Iris pigment epithelial cell (primary cell): ENCODE measurements at regions not wholly inside any gene's neighbourhood (a gene's known extent, or its start where the extent isn't known, plus 50 kb on each side); places are given as distances from the start of the nearest gene placed in this dataset.
"Not testable (repeated sequence)": the region's sequence is repeated elsewhere in the genome, so short reads cannot be mapped to it uniquely, and the experiment has no call there.

Source experiments
- DNase-seq: peaks from one replicate; pipeline ENCODE4 v3.0.0-alpha.2; 2011; ENCODE audit warnings: low read depth

DNA sequence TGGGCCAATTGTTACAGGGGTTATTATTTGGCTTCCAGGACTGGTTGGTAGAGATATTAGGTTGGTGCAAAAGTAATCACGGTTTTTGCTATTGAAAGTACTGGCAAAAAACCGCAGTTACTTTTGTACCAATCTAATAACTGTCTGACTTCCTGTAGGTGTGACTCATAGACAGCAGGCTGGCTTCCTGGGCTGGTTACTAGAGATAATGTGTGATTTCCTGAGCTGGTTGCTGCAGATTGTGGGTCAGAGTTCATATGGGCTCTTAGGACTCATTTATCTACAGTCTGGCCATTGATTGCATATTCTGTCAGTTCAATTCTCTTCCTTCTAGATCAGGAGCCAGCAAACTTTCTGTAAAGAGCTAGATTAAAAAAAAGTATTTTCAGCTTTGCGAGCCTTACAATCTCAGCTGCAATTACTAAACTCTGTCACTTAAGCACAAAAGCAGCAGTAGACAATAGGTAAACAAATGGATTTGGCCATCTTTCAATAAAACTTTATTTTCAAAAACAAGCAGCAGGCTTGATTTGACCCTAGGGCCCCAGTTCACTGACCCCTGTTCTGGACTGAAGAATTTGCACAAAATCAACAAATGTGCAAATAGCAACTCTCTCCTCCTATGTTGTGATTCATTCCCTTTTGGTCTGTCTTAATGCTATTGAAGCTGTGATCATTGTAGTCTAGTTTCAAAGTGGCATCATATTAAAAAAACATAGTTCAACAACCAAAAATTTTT is 50.8 kb upstream of the BOD1L1 start:
- peak; percentile 36 for DNase-seq

DNA sequence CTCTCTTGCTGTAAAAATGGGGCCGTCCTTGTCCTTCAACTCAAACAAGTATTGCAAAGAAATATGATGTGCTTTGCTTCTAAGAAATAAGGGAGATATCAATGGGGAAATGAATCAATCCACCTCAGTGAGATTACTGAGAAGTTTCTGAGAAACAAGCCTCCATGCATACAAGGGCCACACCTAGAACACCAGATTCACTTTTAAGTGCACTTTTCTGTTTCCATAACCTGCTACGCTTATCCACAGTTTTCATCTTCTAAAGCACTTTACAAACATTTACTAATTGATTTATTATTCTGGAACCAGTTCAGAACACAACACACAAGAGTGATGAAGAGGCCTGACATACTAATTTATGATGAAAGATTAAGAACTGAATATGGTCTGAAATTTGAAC is 54.0 kb upstream of the BOD1L1 start:
- DNase-seq, result no peak

DNA sequence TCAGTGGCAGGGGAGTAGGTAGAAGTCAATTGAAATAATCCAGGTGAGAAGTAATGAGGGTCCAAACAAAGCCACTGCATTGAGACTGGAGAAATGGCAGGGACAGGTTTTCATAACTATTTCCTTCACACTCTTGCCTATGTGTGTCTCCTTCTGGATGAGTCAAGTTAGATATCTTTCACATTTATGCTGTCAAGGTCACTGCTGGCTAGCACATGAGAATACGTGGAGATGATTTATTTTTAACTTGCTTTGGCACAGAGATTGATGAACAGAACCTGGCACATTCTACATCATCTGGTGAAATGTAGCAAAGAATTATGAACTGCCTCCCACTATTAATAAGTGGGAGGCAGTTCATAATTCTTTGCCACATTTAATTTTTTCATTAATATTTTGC is 66.7 kb upstream of the BOD1L1 start:
- peak; percentile 46 for DNase-seq

DNA sequence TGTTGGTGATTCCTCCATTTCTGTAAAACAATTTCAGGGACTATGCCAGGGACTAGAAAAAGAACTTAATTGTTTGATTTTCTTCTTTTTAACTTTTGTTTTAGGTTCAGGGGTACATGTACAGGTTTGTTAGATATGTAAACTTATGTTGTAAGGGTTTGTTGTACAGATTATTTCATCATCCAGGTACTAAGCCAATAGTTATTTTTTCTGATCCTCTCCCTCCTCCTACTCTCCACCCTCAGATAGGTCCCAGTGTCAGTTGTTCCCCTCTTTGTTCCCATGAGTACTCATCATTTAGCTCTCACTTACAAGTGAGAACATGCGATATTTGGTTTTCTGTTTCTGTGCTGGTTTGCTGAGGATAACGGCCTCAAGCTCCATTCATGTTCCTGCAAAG is 70.8 kb upstream of the BOD1L1 start:
- DNase-seq, result no peak

DNA sequence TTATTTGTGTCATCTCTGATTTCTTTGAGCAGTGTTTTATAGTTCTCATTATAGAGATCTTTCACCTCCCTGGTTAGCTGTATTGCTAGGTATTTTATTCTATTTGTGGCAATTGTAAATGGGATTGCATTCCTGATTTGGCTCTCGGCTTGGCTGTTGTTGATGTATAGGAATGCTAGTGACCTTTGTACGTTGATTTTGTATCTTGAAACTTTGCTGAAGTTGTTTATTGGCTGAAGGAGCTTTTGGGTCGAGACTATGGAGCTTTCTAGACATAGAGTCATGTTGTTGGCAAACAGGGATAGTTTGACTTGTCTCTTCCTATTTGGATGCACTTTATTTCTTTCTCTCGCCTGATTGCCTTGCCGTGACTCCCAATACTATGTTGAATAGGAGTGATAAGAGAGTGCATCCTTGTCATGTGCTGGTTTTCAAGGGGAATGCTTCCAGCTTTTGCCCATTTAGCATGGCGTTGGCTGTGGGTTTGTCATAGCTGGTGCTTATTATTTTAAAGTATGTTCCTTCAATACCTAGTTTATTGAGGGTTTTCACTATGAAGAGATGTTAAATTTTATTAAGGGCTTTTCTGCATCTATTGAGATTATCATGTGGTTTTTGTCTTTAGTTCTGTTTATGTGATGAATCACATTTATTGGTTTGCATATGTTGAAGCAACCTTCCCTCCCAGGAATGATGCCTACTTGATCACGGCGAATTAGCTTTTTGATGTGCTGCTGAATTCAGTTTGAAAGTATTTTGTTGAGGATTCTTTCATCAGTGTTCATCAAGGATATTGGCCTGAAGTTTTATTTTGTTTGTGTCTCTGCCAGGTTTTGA is 72.7 kb upstream of the BOD1L1 start:
- peak; percentile 87 for DNase-seq

DNA sequence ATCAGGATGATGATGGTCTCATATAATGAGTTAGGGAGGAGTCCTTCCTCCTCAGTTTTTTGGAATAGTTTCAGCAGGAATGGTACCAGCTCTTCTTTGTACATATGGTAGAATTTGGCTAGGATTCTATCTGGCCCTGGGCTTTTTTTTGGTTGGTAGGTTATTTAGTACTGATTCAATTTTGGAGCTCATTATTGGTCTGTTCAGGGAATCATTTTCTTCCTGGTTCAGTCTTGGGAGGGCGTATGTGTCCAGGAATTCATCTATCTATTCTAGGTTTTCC is 73.3 kb upstream of the BOD1L1 start:
- not testable (repeated sequence) for DNase-seq

DNA sequence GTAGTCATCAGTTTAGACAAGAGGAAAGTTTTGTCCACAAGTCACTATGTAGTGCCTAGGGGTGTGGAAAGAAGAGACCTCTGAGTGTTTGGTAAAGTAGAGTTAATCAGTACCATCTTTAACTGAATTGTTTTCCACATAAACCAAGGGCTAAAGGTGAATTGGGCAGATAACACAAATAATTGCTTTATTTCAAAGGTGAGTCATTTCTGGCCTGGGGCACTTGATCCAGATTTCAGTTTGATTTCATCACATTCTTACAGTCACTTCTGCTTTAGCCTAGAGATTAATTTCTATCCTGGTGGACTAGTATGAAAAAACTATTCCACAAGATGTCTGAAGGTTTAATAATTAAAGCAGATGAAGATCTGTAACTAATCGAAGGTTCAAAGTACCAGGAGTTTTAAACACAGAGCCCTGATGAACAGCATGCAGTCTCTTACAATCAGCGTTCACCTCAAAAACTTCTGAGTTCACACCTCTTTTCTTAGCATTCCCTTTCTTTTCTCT is 74.5 kb upstream of the BOD1L1 start:
- DNase-seq, result peak; percentile 69

DNA sequence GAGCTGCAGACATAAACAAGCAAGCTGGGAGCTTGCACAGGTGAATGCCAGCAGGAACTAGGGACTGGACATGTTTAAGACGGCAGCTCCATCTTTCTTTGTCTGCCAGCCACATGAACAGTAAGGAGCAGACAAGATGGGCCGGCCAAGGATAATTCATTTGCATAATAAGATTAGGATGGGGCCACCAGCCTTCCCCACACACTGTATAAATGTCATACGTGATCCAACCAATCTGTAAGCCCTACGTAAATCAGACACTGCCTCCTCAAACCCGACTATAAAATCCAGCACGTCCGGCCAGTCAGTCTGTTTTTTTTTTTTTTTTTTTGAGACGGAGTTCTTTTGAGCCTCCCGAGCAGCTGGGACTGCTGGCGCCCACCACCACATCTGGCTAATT is 75.6 kb upstream of the BOD1L1 start:
- no peak for DNase-seq

DNA sequence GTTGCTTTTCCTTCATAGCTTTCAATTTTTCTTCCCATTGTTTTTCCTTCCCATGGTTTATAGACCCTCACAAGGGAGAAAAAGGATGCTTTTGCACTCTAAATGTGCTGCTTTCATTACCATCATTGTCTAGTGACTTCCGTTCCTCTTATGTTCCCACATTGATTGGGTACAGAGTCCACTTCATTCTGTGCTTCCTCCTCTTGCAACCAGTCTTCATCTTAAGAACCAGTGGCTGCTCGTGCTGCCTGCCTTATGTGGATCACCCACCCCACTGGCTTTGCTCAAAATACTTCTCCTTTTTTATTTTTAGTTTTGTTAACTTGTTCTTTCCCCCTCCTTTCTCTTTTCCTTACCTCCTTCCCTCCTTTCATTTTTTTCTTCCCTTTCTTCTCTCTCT is 76.5 kb upstream of the BOD1L1 start:
- DNase-seq, result no peak

DNA sequence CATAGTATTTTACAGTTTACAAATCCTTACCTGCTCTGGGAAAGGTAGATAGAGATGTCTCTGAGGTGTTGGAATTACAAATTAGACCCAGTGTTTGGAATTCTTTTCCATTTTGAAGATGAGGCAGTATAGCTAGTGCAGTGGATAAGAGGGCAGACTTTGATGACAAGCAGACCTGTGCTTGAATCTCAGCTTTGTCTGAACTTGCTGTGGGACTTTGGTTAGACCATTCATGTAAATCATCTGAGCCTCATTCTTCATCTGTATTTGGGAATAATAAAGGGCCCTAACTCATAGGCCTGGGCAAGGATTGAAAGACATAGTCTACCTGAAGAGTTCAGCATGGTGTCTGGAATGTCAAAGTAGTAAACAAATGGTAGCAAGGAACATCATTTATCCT is 77.2 kb upstream of the BOD1L1 start:
- DNase-seq, result no peak

DNA sequence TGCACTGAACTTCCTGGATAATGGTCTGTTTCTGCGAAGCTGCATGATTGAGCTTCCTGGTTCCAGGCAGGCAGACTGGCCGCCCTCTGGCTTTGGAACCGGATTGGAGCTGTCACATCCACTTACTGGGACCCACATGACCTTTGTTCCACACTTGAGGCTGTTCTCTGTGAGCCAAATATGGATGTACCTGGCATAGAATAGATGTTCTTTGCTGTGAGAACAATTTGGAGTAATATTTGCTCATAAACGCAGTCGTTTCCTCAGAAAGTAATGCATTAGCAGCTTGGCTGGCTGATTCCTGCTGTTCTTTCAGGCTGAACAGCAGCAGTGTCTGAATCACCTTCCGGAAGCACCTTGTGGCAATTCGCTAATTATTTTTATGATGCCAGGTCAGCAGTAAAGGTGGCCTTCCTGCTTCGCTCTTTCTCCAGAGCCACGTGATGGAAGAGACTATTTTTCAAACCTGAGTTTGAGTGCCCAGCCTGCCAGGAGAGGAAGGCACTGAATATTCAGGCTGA is 78.1 kb upstream of the BOD1L1 start:
- peak; percentile 15 for DNase-seq

DNA sequence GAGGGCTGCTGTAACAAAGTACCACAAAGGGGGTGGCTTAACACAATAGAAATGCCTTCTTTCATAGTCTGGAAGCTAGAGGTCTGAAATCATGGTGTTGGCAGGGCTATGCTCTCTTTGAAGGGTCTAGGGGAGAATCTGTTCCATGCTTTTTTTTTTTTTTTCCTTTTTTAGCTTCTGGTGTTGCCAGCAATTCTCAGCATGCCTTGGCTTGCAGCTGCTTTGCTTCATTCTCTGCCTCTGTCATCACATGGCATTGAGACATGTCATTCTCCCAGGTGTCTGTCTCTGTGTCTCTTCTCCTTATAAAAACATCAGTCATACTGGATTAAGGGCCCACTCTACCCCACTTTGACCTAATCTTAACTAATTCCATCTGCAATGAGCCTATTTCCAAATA is 78.6 kb upstream of the BOD1L1 start:
- DNase-seq, result no peak

DNA sequence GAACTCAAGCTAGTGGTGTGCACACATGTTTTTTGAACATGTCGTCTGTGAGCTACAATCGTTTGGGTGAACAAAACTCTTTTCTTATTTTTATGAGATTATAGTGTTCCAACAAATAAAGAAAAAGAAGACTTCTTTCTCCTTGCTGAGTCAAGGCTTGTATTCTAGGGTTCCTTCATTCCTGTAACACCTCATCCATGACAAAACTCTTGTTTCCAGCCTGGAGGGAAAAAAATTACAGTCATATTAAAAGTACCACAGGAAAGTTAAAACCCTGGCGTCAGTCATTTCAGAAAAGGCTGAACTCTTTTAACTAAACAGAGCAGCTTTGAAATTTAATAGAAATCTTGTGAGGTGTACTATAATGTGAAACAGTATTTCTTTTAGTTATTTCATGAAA is 79.2 kb upstream of the BOD1L1 start:
- no peak for DNase-seq

DNA sequence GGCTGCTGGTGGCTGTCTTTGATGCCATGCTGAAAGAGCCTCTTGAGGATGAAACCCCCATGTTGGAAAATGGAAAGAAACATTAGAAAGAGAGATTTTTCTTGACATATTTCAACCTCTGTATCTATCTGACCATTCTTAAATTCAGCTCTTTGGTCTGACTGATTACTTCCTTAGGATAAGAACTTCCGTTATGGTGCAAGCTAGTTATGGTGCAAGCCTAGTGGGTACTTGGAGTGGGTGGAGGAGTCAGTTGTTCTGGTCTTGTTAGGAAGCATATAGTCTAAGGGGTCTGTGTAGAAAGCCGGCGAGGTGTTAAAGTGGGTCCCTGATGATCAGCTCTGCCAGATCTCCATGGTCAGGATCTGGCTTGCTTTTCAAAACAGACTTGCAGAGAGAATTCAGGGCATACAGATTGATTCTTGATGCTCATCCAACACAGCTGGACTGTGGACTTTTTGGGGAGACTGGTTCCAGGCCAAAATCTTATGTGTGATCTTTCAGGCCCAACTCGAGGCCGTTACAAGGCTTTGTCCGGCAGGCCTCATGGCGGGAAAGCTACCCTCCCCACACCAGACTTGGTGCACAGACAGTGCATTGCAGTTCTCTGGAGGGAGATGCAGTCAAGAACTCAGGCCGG is 82.8 kb upstream of the BOD1L1 start:
- DNase-seq, result no peak

DNA sequence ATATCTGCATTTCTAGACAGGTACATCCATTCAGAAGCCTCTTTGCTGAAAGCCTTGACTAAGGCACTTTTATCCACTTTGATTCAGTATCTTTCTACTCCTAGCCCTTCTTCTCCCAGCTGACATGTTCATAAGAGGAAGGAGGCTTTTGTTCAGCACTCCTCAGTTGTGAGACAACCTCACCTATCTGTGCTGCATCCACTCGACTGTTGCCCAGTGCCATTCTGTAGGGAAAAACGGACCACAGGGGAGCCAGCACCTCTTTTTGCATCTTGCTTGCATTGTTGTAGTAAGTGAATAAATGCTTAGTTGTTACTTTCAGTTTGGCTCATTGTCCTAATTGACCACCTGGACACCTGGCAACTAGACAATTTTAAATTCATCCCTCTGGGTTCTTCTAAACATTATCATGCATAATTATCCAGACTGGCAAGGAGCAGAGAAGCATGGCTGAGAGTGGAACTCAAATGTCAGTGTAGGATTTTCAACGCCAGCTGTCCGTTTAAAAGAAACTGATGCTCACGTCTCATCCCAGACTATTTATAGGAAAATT is 83.8 kb upstream of the BOD1L1 start:
- DNase-seq, result no peak

DNA sequence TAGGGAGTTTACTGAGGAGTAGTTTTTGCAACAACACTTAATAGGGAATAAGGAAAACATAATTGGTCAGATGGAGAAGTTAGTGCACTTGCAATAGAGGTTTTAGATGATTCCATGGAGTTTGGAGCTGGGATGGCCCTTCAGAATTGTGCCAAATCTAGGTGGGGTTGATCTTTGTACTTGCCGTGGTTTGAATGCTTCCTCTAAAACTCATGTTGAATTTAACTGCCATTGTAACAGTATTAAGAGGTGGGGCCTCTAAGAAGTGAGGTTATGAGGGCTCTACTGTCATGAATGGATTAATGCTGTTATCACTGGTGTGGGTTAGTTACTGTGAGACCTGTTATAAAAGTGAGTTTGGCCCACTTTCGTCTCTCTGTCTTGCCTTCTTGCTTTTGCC is 94.4 kb upstream of the BOD1L1 start:
- DNase-seq, result no peak

DNA sequence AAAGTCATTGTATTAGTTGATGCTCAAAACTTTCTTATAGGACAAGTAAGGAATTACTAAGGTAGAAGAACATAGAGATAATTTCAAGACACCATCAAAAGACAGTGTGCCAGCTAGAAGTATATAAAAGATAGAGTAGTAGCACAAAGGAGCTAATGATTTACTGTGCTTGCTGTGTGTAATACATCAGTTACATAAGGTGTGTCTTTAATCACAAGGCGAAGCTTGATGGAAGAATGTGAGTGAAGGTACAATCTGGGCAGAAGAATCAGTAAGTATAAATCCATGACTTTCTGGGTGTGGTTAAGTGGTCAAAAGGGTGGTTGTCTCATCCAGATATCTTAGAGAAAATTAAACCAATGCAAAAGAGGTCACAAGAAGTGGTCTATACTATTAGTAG is 95.1 kb upstream of the BOD1L1 start:
- no peak for DNase-seq

DNA sequence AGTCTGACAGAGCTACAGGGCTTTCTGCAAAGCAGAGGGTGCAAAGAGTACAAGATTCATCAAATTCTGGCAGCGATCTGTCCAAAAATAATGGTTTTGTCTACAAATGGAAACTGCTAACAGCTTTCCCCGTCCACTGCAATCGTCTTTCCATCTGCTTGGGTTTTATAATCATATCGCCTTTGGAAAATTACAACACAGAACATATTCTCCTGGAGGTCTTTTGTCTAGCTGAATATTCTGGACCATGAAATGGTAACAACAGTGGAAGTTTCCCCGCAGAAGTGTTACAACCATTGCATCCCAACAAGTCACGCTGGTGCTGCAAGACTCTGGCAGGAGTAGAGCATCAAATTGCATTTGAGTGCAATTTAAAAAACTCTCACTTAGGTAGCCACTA is 101.2 kb upstream of the BOD1L1 start:
- DNase-seq, result no peak

DNA sequence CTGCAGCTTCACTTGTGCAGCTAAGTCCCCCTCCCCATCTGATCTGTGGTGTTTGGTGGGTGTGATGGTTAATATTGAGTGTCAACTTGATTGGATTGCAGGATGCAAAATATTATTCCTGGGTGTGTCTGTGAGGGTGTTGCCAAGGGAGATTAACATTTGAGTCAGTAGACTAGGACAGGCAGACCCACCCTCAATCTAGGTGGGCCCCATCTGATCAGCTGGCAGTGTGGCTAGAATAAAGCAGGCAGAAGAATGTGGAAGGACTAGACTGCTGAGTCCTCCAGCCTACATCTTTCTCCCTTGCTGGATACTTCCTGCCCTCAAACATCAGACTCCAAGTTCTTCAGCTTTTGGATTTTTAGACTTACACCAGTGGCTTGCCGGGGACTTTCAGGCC is 103.5 kb upstream of the BOD1L1 start:
- DNase-seq, result no peak

DNA sequence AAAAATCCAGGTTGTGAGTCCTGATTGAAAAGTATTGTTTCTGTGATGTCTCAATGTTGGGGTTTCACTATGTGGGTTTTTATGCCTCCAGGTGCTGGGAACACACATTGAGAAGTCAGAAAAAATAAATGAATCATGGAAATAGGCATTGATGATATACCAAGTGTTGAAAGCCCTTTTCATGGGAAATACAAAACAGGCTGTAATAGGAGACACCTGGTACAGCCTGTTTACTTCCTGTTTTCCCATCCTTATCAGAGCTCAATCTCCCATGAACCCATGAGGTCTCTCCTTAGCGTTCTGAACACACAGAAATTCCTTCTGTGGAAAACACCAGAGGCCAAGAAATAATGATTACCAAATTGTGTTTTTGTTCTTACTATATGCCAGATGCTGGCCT is 106.3 kb upstream of the BOD1L1 start:
- peak; percentile 36 for DNase-seq

DNA sequence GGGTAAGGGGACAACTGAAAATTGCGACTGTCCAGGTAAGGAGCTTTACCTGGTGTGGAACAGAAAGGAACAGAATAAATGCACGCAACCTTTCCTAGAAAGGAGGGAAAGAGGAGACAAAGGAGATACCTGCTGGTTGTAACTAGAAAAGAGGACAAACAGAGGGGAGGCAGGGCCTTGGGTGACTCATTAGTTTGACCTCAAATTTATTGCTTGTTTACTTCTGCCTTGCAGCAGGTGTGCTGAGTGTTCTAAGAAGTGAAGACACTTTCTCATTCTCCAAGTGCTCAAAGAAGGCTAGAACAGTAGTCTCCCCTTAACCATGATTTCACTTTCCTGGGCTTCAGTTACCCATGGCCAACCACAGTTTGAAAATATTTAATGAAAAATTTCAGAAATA is 123.1 kb upstream of the BOD1L1 start:
- no peak for DNase-seq

DNA sequence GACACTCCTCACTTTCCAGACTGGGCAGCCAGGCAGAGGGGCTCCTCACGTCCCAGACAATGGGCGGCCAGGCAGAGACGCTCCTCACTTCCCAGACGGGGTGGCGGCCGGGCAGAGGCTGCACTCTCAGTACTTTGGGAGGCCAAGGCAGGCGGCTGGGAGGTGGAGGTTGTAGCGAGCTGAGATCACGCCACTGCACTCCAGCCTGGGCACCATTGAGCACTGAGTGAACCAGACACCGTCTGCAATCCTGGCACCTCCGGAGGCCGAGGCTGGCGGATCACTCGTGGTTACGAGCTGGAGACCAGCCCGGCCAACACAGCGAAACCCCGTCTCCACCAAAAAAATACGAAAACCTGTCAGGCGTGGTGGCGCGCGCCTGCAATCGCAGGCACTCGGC is 134.1 kb upstream of the BOD1L1 start:
- DNase-seq, result not testable (repeated sequence)

DNA sequence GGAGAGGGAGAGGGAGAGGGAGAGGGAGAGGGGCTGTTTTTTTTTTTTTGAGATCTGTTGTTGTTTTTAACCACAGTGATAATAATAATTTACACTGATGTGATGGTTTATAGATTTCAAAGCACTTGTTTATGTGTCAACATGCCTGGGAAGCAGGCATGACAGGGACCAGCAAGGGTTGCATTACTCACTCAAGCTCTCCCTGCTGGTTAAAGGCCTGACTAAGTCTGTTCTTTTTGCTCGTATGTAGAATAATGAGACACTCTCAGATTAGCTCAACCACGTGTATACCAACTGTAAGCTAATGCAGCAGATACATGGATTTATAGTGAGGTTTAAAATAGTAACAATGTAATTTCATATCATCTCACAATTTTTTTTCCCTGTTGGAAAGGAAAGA is 134.6 kb upstream of the BOD1L1 start:
- DNase-seq, result peak; percentile 34
